A673 (cell line): ENCODE measurements at regions not wholly inside any gene's neighbourhood (a gene's known extent, or its start where the extent isn't known, plus 50 kb on each side); places are given as distances from the start of the nearest gene placed in this dataset.

Experiments used
- EZH2 ChIP-seq: fragments of 200-600 bp; sonication (generic); IDR thresholded peaks from 2 replicates; pipeline ENCODE4 v1.6.1; 2017; ENCODE audit warnings: borderline replicate concordance, low read depth, mild to moderate bottlenecking, mixed read lengths, antibody characterized with exemption, low read length; ENCODE audit not compliant: poor library complexity, severe bottlenecking
- TF ChIP-seq, protein P1 (sequence below): fragments of 300-800, 200-600 bp; sonication (generic); conservative IDR thresholded peaks from 2 replicates; pipeline ENCODE4 v1.5.1; 2017; ENCODE audit warnings: low read depth, mild to moderate bottlenecking, antibody characterized with exemption, low read length, moderate library complexity, mixed read lengths

DNA sequence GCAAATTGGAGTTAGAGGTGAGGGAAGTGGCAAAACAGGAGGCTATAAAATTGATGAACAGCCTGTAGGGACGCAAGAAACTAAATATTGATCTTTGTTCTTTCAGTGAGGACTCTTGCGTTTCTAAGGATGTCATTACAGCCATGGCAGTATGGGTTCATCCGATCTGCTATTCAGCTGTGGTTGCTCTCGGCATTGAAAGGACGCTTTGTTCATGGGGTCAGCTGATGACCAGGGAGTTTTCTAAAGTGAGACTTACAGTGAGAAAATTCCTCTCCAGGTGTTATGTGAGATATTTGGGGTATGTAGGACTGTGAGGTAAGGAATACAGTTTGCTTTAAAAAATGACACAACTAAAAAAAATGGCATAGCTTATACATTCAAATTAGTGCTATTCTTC, 52.7 kb upstream of the PELI1 start:
- no peak for TF ChIP-seq EZH2
- TF ChIP-seq, protein P1, sequence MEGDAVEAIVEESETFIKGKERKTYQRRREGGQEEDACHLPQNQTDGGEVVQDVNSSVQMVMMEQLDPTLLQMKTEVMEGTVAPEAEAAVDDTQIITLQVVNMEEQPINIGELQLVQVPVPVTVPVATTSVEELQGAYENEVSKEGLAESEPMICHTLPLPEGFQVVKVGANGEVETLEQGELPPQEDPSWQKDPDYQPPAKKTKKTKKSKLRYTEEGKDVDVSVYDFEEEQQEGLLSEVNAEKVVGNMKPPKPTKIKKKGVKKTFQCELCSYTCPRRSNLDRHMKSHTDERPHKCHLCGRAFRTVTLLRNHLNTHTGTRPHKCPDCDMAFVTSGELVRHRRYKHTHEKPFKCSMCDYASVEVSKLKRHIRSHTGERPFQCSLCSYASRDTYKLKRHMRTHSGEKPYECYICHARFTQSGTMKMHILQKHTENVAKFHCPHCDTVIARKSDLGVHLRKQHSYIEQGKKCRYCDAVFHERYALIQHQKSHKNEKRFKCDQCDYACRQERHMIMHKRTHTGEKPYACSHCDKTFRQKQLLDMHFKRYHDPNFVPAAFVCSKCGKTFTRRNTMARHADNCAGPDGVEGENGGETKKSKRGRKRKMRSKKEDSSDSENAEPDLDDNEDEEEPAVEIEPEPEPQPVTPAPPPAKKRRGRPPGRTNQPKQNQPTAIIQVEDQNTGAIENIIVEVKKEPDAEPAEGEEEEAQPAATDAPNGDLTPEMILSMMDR = no peak
